Stimulated activated CD4-positive, alpha-beta T cell treated with anti-CD3 and anti-CD28 coated beads, Interleukin-4, amount 100 ng/mL, for 24 hours (primary cell): ENCODE measurements at regions not wholly inside any gene's neighbourhood (a gene's known extent, or its start where the extent isn't known, plus 50 kb on each side); places are given as distances from the start of the nearest gene placed in this dataset.

Experiments
- DNase-seq: peaks from one replicate; pipeline ENCODE4 v3.0.0-alpha.2; 2020

DNA sequence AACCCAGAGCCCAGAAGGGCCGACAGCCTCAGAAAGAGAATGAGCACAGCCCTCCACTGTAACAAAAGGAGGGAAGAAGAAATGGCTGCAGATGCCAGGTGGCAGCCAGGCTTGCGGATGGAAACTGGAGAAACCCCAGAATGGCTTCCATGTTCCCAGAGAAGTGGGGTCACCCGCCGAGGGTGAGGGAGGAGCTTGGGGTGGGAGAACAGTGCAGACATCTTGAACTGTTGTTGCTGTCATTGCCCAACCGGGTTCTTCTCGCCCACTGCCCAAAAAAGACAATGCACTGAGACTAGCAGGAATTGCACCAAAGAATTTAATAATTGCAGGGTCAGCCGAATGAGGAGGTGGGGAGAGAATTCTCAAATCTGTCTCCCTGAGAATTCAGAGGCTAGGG lies 223.2 kb upstream of the RAB6C start:
- DNase-seq: no peak

GRCh38 chr2:129757366-129757914 lies 222.0 kb upstream of the RAB6C start:
- DNase-seq: no peak

DNA sequence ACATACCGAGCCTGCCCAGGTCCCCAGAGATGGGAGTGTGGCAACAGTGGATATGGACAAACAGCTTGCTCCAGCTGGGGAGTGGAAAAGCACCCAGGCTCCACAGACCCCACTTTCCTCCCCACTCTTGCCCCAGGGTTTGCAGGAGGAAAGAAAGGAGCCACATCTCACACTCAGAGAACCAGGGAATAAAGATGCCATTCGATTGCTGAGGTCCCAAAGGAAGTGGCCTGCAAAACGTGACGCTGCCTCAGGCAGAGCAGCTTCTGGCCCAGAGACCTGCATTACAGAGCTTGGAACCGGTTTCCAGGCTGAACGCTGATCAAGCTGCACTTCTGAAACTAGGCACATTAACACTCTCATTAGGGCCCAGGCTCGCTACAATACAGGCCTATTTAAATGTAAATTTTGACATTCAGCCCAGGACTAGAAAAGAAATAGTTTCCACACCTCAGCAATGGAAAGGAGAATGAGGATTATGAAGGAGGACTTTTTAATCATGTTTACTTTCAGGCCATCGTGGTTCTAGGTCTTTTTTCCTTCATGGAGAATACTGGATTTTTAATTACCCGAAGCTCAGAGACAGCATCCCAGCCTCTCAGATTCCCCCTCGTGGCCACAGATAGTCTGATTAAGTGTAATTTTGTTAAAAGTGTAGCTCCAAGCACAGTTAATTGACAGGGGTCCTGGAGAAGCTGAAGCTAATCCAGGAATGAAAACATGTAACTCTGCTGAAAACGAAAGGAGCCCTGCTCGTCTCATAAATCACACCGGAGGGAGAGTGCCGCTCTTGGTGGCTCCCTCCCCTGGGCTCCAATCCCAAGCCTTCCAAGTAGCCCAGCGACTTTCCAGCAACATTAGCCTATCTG lies 221.3 kb upstream of the RAB6C start:
- DNase-seq: no peak

DNA sequence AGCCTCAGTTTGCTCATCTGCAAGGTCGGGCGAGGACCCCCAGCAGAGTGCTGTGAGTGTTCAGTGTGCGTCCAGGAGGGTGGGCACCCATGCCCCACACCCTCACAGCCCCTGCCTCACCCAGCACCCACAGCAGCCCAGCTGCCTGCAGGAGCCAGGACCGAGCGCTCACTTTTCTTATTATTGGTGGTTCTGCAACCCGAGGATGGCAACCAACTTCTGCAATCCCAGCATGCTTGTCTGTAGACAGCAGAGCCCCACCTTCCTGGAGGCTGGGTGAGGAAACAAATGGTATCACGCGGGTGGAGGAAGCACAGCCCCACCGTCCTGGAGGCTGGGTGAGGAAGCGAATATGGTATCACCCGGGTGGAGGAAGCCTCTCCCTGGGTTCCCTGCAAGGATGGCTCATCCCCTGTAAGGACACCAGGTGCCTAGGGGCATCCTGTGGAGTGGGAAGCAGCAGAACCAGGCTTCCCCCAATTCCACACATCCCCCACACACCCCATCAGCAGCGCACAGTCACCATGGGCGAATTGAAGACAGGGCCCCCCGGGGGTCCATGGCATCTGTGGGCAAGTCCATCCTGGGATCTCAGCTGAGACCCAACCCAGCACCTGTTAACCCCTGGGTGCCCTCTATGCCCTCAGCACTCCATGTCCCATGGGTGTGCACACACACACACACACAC lies 220.5 kb upstream of the RAB6C start:
- DNase-seq: no peak

DNA sequence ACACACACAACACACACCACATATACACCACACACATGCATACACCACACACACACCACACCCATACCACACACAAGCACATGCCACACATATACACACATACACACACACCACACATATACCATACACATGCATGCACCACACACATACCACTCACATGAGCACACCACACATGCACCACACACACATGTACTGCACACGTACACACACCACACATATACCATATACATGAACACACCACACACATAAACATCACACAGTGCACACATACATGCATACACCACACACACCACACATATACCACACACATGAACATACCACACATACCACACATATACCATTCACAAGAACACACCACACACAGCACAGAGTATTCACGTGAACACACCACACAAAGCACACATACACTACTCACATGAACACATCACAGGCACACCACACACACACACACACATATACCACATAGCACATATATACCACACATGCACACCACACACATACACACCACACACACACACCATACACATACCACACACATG lies 219.9 kb upstream of the RAB6C start:
- no peak for DNase-seq

DNA sequence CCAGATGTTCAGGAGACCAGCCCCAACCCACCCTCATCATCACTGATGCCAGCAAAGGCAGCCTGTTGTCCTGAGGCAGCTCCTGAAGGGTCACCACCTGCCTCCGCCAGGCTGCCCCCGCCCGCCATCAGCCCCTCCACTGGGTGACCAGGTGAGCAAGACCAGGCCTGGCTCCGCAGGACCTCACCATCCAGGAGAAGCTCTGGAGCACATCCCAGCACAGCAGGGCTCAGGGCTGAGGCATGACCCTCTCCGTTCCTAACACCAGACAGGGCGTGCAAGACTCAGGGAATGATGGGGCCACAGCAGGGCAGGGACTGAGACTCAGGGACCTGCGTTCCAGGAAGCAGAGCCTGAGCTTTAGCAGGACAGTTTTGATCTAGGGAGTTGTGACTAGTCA lies 218.8 kb upstream of the RAB6C start:
- no peak for DNase-seq

- DNase-seq: no peak
Measured at GRCh38 chr2:129761569-129762021, 217.9 kb upstream of the RAB6C start.

DNA sequence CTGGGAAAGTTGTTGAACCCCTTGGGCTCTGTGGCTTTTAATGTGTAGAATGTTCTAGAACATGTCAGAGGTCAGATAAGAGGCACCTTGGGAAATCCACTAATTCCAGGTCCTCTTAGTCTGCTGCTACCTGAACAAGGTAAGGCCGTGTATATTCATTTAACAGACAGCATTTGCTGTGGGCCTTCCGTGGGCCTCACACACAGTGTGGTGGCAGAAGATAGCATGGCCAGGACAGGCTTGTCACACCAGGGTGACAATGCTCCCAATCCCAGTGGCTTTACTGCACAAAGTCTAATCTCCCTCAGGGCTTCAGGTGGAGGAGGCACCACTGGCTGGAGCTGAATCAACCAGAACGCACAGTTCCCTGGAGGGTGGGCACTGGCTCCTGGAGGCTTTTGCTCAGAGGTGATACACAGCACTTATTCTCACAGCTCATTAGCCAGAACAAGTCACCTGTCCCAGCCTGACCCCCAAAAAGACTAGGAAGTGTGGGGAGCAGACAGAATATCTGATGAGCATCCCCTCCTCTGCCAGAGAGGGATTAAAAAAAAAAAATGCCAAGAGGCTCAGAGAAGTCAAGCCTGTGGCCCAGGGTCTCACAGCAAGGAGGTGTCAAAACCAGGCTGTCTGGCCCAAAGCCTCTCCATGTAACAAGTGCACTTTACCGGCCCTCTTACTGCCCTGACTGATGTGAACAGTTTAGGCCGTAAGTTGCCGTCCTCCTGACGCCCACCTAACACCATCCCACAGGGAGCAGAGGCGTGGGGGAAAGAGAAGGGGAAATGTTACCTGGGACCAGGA lies 216.9 kb upstream of the RAB6C start:
- no peak for DNase-seq

DNA sequence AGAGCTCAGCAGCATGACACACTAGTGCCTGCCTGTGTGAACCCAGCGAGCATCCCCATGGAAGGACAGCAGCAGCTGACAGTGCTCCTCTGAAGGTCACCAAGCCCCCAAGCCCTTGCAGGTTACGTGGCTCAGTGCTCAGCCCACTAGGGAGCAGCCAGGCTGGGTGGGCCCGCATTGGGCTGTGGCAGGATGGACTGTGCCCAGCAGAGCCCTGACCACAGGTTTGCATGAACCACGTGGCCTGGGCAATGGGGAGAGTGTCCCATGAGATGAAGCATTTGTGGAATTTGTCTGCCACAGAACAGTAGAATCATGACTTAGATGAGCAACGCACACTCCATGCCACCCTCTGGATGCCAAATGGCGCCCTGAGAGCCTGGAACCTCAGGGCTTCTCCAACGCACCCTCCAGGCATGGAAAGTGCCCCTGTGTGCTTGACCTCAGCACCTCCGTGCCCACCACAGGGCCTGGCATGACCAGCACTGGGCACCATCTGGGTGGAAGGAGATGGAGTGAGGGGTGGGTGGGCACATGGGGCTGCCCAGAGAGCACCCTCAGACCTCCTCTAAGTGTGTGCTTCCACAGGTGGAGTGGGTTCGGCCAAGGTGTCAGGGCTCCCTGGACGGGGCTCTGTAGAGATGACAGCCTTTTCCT lies 216.1 kb upstream of the RAB6C start:
- DNase-seq: no peak

GRCh38 chr2:129763966-129764365 lies 215.5 kb upstream of the RAB6C start:
- no peak for DNase-seq

DNA sequence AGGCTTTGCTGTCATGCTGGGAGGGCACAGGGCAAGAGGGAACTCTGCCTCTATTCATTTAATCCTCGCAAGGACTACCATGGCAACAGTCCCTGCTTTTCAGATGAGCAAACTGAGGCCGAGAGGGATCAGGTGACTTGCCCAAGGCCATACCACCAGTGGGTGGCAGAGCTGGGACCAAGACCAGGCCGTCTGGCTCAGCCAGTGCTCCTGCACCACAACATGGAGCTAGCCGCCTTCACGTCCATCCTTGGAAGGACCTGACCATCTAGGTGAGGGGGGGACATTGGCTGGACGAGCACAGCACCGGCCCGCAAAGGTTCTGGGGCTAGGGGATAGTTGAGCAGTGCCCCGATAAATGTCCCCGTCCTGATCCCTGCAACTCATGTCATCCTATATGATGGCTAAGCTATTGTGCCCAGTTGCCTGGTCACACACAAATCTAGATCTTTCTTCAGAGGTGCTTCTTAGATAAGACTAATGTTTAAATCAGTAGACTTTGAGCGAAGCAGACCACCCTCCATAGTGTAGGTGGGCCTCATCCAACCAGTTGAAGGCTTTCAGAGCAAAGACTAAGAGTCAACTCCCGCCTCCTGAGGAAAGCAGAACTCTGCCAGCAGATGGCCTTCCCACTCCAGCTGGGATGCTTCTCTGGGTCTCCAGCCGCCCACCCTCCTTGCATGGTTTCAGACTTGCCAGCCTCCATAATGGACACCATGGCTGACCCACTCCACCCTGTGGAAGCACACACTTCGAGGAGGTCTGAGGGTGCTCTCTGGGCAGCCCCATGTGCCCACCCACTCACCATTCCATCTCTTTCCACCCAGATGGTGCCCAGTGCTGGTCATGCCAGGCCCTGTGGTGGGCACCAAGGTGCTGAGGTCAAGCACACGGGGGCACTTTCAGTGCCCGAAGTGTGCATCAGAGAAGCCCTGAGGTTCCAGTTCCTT lies 214.8 kb upstream of the RAB6C start:
- DNase-seq: no peak

DNA sequence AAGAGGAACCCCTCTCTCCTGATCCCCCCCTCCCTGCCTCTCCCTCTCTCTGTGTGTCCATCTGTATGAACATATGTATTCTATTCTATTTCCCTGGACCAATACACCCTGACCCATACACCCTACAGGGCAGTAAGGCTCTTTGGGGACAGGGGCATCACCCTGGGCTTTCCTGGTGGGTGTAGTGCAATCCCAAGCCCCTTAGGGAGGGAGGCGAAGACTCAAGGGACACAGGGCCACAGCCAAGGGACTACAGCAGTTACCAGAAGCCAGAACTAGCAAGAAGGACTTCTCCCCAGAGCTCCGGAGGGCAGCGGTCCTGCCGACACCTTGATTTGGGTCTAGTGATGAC lies 214.2 kb upstream of the RAB6C start:
- DNase-seq: no peak

- no peak for DNase-seq
Measured at GRCh38 chr2:129765678-129766351, 213.7 kb upstream of the RAB6C start.

DNA sequence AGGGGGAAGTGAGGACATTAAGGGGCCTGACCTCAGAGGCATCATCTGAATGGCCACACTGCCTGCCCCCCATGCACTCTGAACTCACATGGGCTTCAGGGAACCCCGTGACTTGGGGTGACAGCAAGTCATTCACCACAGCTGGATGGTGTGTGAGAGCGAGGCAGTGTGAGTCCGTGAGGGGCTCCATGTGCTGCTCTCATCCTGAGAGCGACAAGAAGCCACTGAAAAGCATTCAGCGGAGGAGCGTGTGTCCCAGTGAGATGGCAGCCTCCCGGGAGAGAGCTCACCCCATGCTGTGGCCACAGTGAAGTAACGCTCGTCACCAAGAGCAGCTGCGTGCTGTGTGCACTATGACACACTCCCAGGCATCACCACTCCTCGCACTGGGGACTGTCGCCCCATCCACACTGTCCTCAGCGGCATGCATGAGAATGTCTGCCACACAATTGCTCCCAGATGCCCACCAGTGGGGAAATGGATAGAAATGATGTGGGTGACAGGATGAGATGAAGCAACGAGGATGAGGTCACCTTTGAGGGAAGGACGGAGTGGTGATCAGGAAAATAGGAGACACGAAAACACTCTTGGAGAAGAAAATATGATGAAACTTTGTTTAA lies 213.0 kb upstream of the RAB6C start:
- DNase-seq: no peak

DNA sequence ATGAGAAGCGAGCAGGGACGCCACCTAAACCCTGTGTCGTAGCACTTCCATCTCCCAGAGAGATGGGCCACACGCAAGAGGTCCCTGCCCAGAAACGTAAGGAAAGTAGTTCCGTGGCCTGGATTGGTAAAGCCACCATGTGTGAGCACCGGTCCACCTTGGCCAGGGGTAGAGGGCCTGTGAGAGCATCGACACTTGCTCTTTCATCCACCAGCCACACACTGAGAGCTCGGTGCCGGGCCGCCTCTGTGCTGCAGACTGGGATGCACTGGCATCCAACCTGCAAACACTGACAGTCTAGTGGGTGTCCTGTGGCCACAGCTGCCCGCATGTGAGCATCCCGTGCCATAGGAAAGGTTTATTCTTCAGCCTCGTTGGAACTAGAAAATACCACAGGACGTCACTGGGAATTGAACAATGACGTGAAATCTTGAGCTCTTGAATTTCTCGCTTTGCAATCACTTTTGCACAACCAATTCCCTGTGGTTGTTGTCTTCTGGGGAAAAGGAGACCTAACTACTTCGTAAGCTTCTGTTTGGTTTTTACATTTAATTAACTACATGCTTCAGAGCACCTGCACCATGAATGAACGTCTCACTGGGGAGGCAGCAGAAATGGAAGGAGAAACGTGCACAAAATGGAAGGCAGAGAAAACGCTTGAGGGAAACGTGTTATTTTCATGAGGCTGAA lies 212.0 kb upstream of the RAB6C start:
- no peak for DNase-seq

DNA sequence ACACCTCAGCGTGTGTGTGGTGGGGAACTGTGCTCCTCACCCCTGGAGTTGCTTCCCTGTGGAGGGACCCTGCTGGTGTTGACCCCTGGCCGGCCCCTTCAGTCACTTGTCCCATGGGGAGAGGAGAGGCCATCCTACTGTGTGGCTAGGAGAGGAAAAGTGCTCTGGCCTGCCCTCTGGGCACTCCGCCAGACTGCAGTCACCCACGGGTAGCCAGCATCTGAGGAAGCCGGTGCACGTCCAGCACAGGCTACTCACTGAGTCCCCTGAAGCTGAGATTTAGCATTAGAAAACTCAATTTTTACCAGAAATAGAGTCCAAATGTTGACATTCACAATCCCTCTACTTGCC lies 211.5 kb upstream of the RAB6C start:
- no peak for DNase-seq

DNA sequence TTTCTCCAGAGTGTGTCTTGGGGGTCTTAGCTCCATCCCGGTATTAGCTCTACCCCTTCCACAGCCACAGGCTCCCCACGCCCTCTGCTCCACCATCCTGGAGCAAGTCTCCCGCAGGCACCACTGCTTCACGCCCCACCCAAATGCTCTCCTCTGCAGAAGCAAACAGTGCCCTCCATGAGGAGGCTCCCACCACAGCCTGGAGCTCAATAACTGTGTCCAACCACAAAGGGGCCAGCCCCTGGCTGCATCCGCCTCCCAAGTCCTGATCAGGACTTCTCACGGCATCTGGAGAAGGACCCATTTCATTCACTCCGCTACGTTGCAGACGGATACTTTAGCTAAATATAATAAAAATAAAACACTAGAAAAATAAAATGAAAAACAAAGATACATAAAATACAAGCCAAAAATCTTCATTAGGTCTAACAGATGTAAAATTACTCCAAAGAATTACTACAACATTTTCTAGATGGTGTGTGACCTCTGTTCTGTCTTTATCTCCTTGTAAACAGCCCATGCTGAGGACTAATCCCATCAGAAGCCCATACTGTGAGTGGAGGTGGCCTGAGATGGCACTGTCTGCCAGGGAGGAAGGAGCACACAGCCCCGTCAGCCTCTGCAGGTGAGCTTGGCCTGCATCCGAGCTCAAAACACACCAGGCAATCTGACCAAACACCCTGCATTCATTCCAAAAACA lies 210.8 kb upstream of the RAB6C start:
- no peak for DNase-seq

DNA sequence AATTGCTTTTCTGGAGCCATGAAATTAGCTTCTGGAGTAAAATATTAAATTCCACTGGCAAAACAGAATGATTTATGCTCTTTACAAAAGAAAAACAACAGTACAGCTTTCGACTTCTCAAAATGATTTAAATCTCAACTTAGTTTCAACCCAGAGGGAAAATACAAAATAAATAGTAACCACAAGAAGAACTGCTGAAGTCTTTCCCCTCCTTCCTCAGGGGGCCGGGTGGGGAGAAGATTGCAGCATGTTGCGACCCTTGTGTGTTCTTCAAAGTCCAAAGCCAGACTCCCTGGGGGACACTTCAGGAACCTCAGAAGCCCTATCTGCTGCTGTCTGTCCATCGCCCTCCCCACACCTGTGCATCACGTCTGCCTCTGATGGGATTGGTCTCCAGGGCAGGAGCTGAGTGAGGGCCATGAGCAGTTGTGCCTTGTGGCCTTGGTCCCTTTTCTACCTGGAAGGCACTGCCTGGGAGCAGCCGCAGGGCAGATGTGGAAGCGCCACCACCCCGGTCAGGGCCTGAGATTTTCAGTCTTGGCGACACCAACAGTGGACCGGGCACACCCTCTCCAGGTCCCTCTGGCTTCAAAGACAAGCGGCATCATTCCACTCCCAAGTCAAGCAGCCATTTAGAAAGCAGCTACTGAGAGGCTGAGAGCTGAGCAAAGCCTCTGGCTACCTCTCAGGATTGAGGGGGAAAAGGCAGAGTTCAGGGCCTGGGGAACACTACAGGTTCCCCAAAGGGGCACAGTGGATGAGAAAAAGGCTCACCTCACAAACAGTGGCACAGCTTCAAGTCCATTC lies 210.1 kb upstream of the RAB6C start:
- DNase-seq: no peak
